ENCODE measurements at regions not wholly inside any gene's neighbourhood (a gene's known extent, or its start where the extent isn't known, plus 50 kb on each side); places are given as distances from the start of the nearest gene placed in this dataset.

DNA sequence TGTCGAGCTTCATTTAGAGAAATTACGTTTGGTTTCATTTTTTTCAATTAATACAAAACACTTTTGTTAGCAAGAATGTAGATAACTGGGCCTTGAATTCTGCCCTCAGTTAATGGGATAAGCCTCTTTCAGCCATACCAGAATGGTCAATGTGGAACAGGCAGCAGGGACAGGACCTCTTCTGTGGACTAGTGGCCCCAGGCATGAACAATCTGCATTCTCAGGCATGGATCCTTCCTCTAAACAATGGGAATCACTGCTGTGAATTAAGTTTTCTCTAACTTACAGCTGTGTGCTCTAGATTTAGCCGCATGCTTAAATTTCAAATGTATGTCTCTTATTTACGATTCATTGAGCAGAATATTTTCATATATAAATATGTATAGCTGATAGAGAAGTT, 237.7 kb upstream of the PRKCQ start:
- no peak overlapping the region for H3K27ac ChIP-seq
- TF ChIP-seq ZFX (IDR thresholded peaks at IDR 0.05; ENCODE audit: borderline replicate concordance), result no peak
- no peak for TF ChIP-seq CTCF (IDR thresholded peaks at IDR 0.05)

- no peak for TF ChIP-seq ZFX (IDR thresholded peaks at IDR 0.05; ENCODE audit: borderline replicate concordance)
- TF ChIP-seq CTCF (IDR thresholded peaks at IDR 0.05), result no peak
- H3K27ac ChIP-seq, result no peak overlapping the region
Observed at GRCh38 chr10:6815346-6815745, 235.3 kb upstream of the PRKCQ start.

- H3K27ac ChIP-seq, result no peak overlapping the region
- TF ChIP-seq CTCF (IDR thresholded peaks at IDR 0.05) (no peak), ZFX (IDR thresholded peaks at IDR 0.05; ENCODE audit: borderline replicate concordance) (no peak)
Observed at GRCh38 chr10:6813856-6814255, 233.8 kb upstream of the PRKCQ start.

DNA sequence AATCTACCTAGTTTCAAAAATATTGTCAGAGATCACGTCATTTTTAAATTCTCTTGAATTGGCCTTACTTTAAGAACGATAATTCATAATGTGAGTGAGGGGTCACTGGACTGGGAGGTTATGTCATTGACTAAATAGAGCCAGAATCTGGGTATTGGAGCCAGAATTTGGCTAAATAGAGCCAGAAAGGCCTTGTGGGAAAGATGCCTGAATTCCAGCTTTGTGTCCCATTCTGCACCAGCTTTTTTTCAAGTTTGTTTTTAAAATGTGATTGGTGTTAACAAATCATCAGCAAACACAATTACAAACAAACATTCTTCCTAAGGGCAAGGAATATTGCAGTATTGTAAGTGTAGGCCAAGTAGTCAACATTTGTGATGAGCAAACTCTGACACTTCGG, 233.2 kb upstream of the PRKCQ start:
- TF ChIP-seq ZFX (IDR thresholded peaks at IDR 0.05; ENCODE audit: borderline replicate concordance) (no peak), CTCF (IDR thresholded peaks at IDR 0.05) (no peak)
- no peak overlapping the region for H3K27ac ChIP-seq

GRCh38 chr10:6811153-6811552, 231.1 kb upstream of the PRKCQ start:
- H3K27ac ChIP-seq, result no peak overlapping the region
- no peak for TF ChIP-seq CTCF (IDR thresholded peaks at IDR 0.05)
- TF ChIP-seq ZFX (IDR thresholded peaks at IDR 0.05; ENCODE audit: borderline replicate concordance), result no peak

GRCh38 chr10:6803427-6803783, 223.3 kb upstream of the PRKCQ start:
- no peak for TF ChIP-seq CTCF (IDR thresholded peaks at IDR 0.05)
- TF ChIP-seq ZFX (IDR thresholded peaks at IDR 0.05; ENCODE audit: borderline replicate concordance), result no peak
- no peak overlapping the region for H3K27ac ChIP-seq

- no peak for TF ChIP-seq ZFX (IDR thresholded peaks at IDR 0.05; ENCODE audit: borderline replicate concordance)
- TF ChIP-seq CTCF (IDR thresholded peaks at IDR 0.05), result no peak
- no peak overlapping the region for H3K27ac ChIP-seq
Observed at GRCh38 chr10:6802759-6803426, 222.8 kb upstream of the PRKCQ start.
